HEK293 (cell line): ENCODE measurements at regions not wholly inside any gene's neighbourhood (a gene's known extent, or its start where the extent isn't known, plus 50 kb on each side); places are given as distances from the start of the nearest gene placed in this dataset.

Experiments used
- CTCF ChIA-PET: fragments of 350-600 bp; formaldehyde crosslinking; extraction: SDS; loops from one replicate; lab custom pipeline; 2021; ENCODE audit warnings: antibody characterized with exemption; lab: Yijun Ruan, JAX
- POLR2A ChIA-PET: fragments of 300-600 bp; formaldehyde crosslinking; extraction: SDS; loops from one replicate; lab custom pipeline; 2020; ENCODE audit warnings: antibody characterized with exemption, inconsistent platforms; lab: Yijun Ruan, JAX
- H3K27ac ChIP-seq: fragments of 200-500 bp; sonication (Bioruptor generic); 2 replicates; pipeline ENCODE4 v1.5.1; 2014; ENCODE audit warnings: low read depth, low read length, control low read depth, inconsistent platforms; ENCODE audit errors: extremely low read depth
- H3K36me3 ChIP-seq, 2 experiments: fragments of 200-500 bp in 1 of 2; sonication (Bioruptor generic) in 1 of 2; 1 replicate in 1 of 2; 2 replicates in 1 of 2; pipeline ENCODE4 v1.5.1; 2014 to 2017; ENCODE audit warnings: inconsistent platforms in 2 of 2, low read length in 2 of 2; ENCODE audit not compliant: control insufficient read depth in 2 of 2, insufficient read depth in 1 of 2
- H3K4me1 ChIP-seq: fragments of 200-500 bp; sonication (Bioruptor generic); 2 replicates; pipeline ENCODE4 v1.5.1; 2014; ENCODE audit warnings: mild to moderate bottlenecking, low read length, inconsistent platforms; ENCODE audit not compliant: control insufficient read depth, insufficient read depth
- H3K4me3 ChIP-seq: 2 replicates; pipeline ENCODE4 v1.5.1; 2011; ENCODE audit warnings: low read depth, mild to moderate bottlenecking, control low read depth, low read length, moderate library complexity
- H3K9me3 ChIP-seq: fragments of 200-500 bp; sonication (Bioruptor generic); 2 replicates; pipeline ENCODE4 v1.5.1; 2014; ENCODE audit warnings: low read depth, low read length, inconsistent platforms; ENCODE audit not compliant: control insufficient read depth, insufficient read depth
- GLI4 ChIP-seq: fragments of 450-650 bp; formaldehyde crosslinking; IDR thresholded peaks from 2 replicates; pipeline ENCODE4 v1.5.1; 2016; ENCODE audit warnings: missing biosample characterization, missing genetic modification characterization
- PATZ1 ChIP-seq: fragments of 450-650 bp; formaldehyde crosslinking; IDR thresholded peaks from 2 replicates; pipeline ENCODE4 v1.5.1; 2016; ENCODE audit warnings: missing biosample characterization, missing genetic modification characterization
- TRIM28 ChIP-seq: IDR thresholded peaks from 2 replicates; pipeline ENCODE4 v1.6.1; 2011; ENCODE audit warnings: low read length, control low read depth, borderline replicate concordance
- ZBTB21 ChIP-seq: fragments of 450-650 bp; formaldehyde crosslinking; IDR thresholded peaks from 2 replicates; pipeline ENCODE4 v1.5.1; 2017; ENCODE audit warnings: missing biosample characterization, missing genetic modification characterization
- ZBTB44 ChIP-seq: fragments of 450-650 bp; IDR thresholded peaks from 2 replicates; pipeline ENCODE4 v1.5.1; 2018; ENCODE audit warnings: missing biosample characterization, mild to moderate bottlenecking, missing genetic modification characterization
- ZFP37 ChIP-seq: fragments of 450-650 bp; formaldehyde crosslinking; IDR thresholded peaks from 2 replicates; pipeline ENCODE4 v1.5.1; 2016; ENCODE audit warnings: missing biosample characterization, missing genetic modification characterization
- ZFP41 ChIP-seq: fragments of 450-650 bp; formaldehyde crosslinking; IDR thresholded peaks from 2 replicates; pipeline ENCODE4 v1.5.1; 2016; ENCODE audit warnings: missing biosample characterization, missing genetic modification characterization, borderline replicate concordance
- ZFP69B ChIP-seq: fragments of 450-650 bp; formaldehyde crosslinking; IDR thresholded peaks from 2 replicates; pipeline ENCODE4 v1.5.1; 2016; ENCODE audit warnings: missing biosample characterization, missing genetic modification characterization
- ZNF133 ChIP-seq: fragments of 450-650 bp; formaldehyde crosslinking; IDR thresholded peaks from 2 replicates; pipeline ENCODE4 v1.5.1; 2016; ENCODE audit warnings: missing biosample characterization, missing genetic modification characterization
- ZNF140 ChIP-seq: fragments of 450-650 bp; formaldehyde crosslinking; IDR thresholded peaks from 2 replicates; pipeline ENCODE4 v1.5.1; 2016; ENCODE audit warnings: missing biosample characterization, missing genetic modification characterization
- ZNF174 ChIP-seq: fragments of 450-650 bp; formaldehyde crosslinking; IDR thresholded peaks from 2 replicates; pipeline ENCODE4 v1.5.0; 2017; ENCODE audit warnings: missing biosample characterization, mild to moderate bottlenecking, missing genetic modification characterization
- ZNF2 ChIP-seq: fragments of 450-650 bp; formaldehyde crosslinking; IDR thresholded peaks from 2 replicates; pipeline ENCODE4 v1.5.1; 2016; ENCODE audit warnings: missing biosample characterization, missing genetic modification characterization
- ZNF366 ChIP-seq: fragments of 450-650 bp; formaldehyde crosslinking; conservative IDR thresholded peaks from 2 replicates; pipeline ENCODE4 v1.5.1; 2016; ENCODE audit warnings: missing biosample characterization, missing genetic modification characterization
- ZNF423 ChIP-seq: fragments of 450-650 bp; formaldehyde crosslinking; IDR thresholded peaks from 2 replicates; pipeline ENCODE4 v1.5.1; 2016; ENCODE audit warnings: missing biosample characterization, missing genetic modification characterization
- ZNF521 ChIP-seq: fragments of 450-650 bp; formaldehyde crosslinking; IDR thresholded peaks from 2 replicates; pipeline ENCODE4 v1.5.1; 2017; ENCODE audit warnings: missing biosample characterization, mild to moderate bottlenecking, missing genetic modification characterization
- ZNF530 ChIP-seq: fragments of 450-650 bp; formaldehyde crosslinking; IDR thresholded peaks from 2 replicates; pipeline ENCODE4 v1.5.1; 2016; ENCODE audit warnings: low read depth, missing biosample characterization, missing genetic modification characterization
- ZNF596 ChIP-seq: fragments of 450-650 bp; IDR thresholded peaks from 2 replicates; pipeline ENCODE4 v1.5.0; 2018; ENCODE audit warnings: missing biosample characterization, mild to moderate bottlenecking, missing genetic modification characterization, moderate library complexity
- ZNF707 ChIP-seq: fragments of 450-650 bp; formaldehyde crosslinking; IDR thresholded peaks from 2 replicates; pipeline ENCODE4 v1.5.1; 2016; ENCODE audit warnings: missing biosample characterization, missing genetic modification characterization
- ZNF777 ChIP-seq: fragments of 450-650 bp; formaldehyde crosslinking; IDR thresholded peaks from 2 replicates; pipeline ENCODE4 v1.5.1; 2017; ENCODE audit warnings: missing biosample characterization, missing genetic modification characterization, borderline replicate concordance
- TF ChIP-seq, protein P1 (sequence below): fragments of 450-650 bp; formaldehyde crosslinking; IDR thresholded peaks from 2 replicates; pipeline ENCODE4 v1.5.1; 2016; ENCODE audit warnings: missing biosample characterization, missing genetic modification characterization
- TF ChIP-seq, protein P2 (sequence below): fragments of 450-650 bp; formaldehyde crosslinking; IDR thresholded peaks from 2 replicates; pipeline ENCODE4 v1.5.1; 2017; ENCODE audit warnings: missing biosample characterization, missing genetic modification characterization

DNA sequence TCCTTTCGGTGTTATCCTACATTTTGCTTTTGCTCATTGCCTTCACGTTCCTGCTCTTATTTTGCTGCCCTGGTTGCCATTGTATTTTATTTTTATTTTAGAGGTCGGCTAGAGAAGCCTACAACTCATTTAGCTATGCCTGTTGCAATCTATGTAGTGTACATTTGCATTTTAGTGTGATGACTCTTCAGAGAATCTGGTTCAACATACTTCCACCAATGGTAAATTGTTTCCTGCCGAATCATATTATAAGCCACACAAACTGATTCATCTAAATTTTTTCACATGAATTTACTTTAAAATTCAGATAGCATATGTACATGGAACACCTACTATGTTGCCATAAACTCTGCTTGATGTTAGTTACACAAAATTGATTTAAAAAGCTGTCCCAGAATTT lies 1596.9 kb downstream of the PLA2G4A start:
- Histone ChIP-seq H3K36me3 (no peaks in the 10 kb centered on the region), H3K9me3 (no peaks in the 10 kb centered on the region), H3K27ac (no peak overlapping the region), H3K4me3 (no peak overlapping the region), H3K4me1 (no peaks in the 10 kb centered on the region)
- POLR2A ChIA-PET, result no interaction called here
- TF ChIP-seq ZNF521 (tag by site-specific recombination) (no peak), ZFP37 (tag by site-specific recombination) (no peak), ZBTB44 (tag by site-specific recombination) (no peak), TRIM28 (no peak)
- CTCF ChIA-PET, result no interaction called here

DNA sequence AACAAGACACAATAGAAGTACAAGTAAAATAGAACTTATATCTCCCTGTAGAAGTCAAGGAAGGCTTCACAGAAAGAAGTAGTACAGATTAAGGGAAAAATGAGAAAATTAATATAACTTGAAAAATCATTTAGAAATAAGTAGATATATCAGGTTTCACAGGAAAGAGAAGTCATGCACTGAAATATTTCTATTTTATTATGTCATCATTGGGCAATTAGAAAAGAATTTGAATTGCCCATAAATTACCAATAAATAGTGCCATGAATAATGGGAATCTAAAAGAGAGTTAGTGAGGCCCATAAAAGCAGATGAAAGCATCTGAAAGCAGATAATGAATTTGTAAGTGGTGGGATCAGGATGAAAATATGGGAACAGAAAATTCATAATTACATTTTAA lies 1597.8 kb downstream of the PLA2G4A start:
- Histone ChIP-seq H3K9me3 (no peaks in the 10 kb centered on the region), H3K4me3 (no peak overlapping the region), H3K36me3 (no peaks in the 10 kb centered on the region), H3K27ac (no peak overlapping the region), H3K4me1 (no peaks in the 10 kb centered on the region)
- CTCF ChIA-PET, result no interaction called here
- TF ChIP-seq GLI4 (no peak), TRIM28 (no peak), ZNF133 (tag by site-specific recombination) (no peak), ZNF174 (tag by site-specific recombination) (no peak), ZNF366 (tag by site-specific recombination) (no peak), ZNF777 (no peak), ZNF2 (tag by site-specific recombination) (no peak), ZBTB21 (no peak), ZNF423 (tag by site-specific recombination) (no peak), ZFP69B (no peak), ZNF140 (tag by site-specific recombination) (no peak), ZNF530 (no peak), ZFP41 (tag by site-specific recombination) (no peak), ZBTB44 (tag by site-specific recombination) (no peak)
- POLR2A ChIA-PET, result no interaction called here

- no peaks in the 10 kb centered on the region for H3K36me3 ChIP-seq
- H3K9me3 ChIP-seq, result no peaks in the 10 kb centered on the region
- no peak overlapping the region for H3K4me3 ChIP-seq
- no peaks in the 10 kb centered on the region for H3K4me1 ChIP-seq
- H3K27ac ChIP-seq, result no peak overlapping the region
- ChIA-PET POLR2A (no interaction called here), CTCF (no interaction called here)
- TF ChIP-seq PATZ1 (tag by site-specific recombination) (no peak), ZNF707 (tag by site-specific recombination) (no peak), ZNF596 (no peak)
- TF ChIP-seq, protein P1, sequence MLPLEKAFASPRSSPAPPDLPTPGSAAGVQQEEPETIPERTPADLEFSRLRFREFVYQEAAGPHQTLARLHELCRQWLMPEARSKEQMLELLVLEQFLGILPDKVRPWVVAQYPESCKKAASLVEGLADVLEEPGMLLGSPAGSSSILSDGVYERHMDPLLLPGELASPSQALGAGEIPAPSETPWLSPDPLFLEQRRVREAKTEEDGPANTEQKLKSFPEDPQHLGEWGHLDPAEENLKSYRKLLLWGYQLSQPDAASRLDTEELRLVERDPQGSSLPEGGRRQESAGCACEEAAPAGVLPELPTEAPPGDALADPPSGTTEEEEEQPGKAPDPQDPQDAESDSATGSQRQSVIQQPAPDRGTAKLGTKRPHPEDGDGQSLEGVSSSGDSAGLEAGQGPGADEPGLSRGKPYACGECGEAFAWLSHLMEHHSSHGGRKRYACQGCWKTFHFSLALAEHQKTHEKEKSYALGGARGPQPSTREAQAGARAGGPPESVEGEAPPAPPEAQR, result no peak
- TF ChIP-seq, protein P2, sequence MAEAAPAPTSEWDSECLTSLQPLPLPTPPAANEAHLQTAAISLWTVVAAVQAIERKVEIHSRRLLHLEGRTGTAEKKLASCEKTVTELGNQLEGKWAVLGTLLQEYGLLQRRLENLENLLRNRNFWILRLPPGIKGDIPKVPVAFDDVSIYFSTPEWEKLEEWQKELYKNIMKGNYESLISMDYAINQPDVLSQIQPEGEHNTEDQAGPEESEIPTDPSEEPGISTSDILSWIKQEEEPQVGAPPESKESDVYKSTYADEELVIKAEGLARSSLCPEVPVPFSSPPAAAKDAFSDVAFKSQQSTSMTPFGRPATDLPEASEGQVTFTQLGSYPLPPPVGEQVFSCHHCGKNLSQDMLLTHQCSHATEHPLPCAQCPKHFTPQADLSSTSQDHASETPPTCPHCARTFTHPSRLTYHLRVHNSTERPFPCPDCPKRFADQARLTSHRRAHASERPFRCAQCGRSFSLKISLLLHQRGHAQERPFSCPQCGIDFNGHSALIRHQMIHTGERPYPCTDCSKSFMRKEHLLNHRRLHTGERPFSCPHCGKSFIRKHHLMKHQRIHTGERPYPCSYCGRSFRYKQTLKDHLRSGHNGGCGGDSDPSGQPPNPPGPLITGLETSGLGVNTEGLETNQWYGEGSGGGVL (tag by site-specific recombination), result no peak
Observed at GRCh38 chr1:188427642-188428041, 1598.9 kb downstream of the PLA2G4A start.
